H1 (cell line): ENCODE measurements at regions not wholly inside any gene's neighbourhood (a gene's known extent, or its start where the extent isn't known, plus 50 kb on each side); places are given as distances from the start of the nearest gene placed in this dataset.

Source experiments
- CTCF ChIA-PET: fragments of 300-600 bp; sonication (Branson Sonifier 250); formaldehyde crosslinking; loops from one replicate; lab custom pipeline; 2021; ENCODE audit not compliant: partially characterized antibody; lab: Charles Lee
- POLR2A ChIA-PET: fragments of 300-600 bp; sonication (Branson Sonifier 250); formaldehyde crosslinking; loops from one replicate; lab custom pipeline; 2021; ENCODE audit warnings: inconsistent platforms; ENCODE audit not compliant: partially characterized antibody; lab: Charles Lee
- DNase-seq, 2 experiments: peaks; one replicate each; pipeline versions ENCODE4 v3.0.0 to v3.0.0-alpha.2; 2010 to 2022; ENCODE audit warnings: low spot score in 2 of 2, low read depth in 1 of 2, mixed read lengths in 1 of 2
- FAIRE-seq: peaks from 2 replicates; lab custom pipeline; 2011; peaks lifted over from hg19 to GRCh38; lab: Jason Lieb, UNC
- H2AFZ ChIP-seq: 2 replicates; pipeline ENCODE4 v1.8.1; 2012; ENCODE audit warnings: low read length, inconsistent platforms
- H2AK5ac ChIP-seq: 2 replicates; pipeline ENCODE4 v1.6.1; 2013; ENCODE audit warnings: low read depth, low read length
- H2BK120ac ChIP-seq: replicated peaks from 2 replicates; pipeline ENCODE3; 2013; ENCODE audit warnings: low read depth, low read length, inconsistent platforms
- H2BK12ac ChIP-seq: 2 replicates; pipeline ENCODE4 v1.6.1; 2013; ENCODE audit warnings: low read depth, low read length
- H2BK15ac ChIP-seq: 2 replicates; pipeline ENCODE4 v1.6.1; 2013; ENCODE audit warnings: low read length
- H2BK20ac ChIP-seq: 2 replicates; pipeline ENCODE4 v1.6.1; 2013; ENCODE audit warnings: low read length
- H2BK5ac ChIP-seq: 2 replicates; pipeline ENCODE4 v1.6.1; 2013; ENCODE audit warnings: low read depth, low read length
- H3K14ac ChIP-seq: 2 replicates; pipeline ENCODE4 v1.6.1; 2013; ENCODE audit warnings: inconsistent platforms; ENCODE audit not compliant: insufficient read length
- H3K18ac ChIP-seq: 2 replicates; pipeline ENCODE4 v1.6.1; 2013; ENCODE audit warnings: low read length; ENCODE audit errors: extremely low read depth
- H3K23ac ChIP-seq: 2 replicates; pipeline ENCODE4 v1.6.1; 2013; ENCODE audit warnings: inconsistent platforms; ENCODE audit not compliant: insufficient read length
- H3K23me2 ChIP-seq: 2 replicates; pipeline ENCODE4 v1.6.1; 2013; ENCODE audit warnings: low read depth, low read length
- H3K27ac ChIP-seq: 2 replicates; pipeline ENCODE4 v1.6.1; 2011; ENCODE audit warnings: low read depth, low read length, inconsistent platforms
- H3K27me3 ChIP-seq, 4 experiments: replicated peaks in 1 of 4; 1 replicate in 1 of 4; 2 replicates in 3 of 4; pipeline versions ENCODE4 v1.6.1 to v1.8.1; 2011 to 2013; ENCODE audit warnings: low read length in 3 of 4, mild to moderate bottlenecking in 3 of 4, inconsistent platforms in 2 of 4, mixed read lengths in 2 of 4, moderate library complexity in 1 of 4; ENCODE audit not compliant: control insufficient read depth in 3 of 4, insufficient read depth in 3 of 4; ENCODE audit errors: extremely low read depth in 1 of 4
- H3K36me3 ChIP-seq, 4 experiments: 2 replicates each; pipeline versions ENCODE4 v1.6.1 to v1.8.1; 2011 to 2013; ENCODE audit warnings: mild to moderate bottlenecking in 4 of 4, low read length in 3 of 4, moderate library complexity in 2 of 4, control low read depth in 1 of 4, inconsistent platforms in 1 of 4; ENCODE audit not compliant: insufficient read depth in 4 of 4, control insufficient read depth in 2 of 4
- H3K4ac ChIP-seq: replicated peaks from 2 replicates; pipeline ENCODE3; 2013; ENCODE audit warnings: low read length, low read depth, mixed read lengths, inconsistent platforms; ENCODE audit not compliant: insufficient read length
- H3K4me1 ChIP-seq, 4 experiments: replicated peaks in 1 of 4; 1 replicate in 1 of 4; 2 replicates in 3 of 4; pipeline versions ENCODE4 v1.6.1 to v1.8.1; 2011 to 2013; ENCODE audit warnings: low read length in 3 of 4, inconsistent platforms in 2 of 4, mixed read lengths in 1 of 4; ENCODE audit not compliant: insufficient read depth in 4 of 4, control insufficient read depth in 3 of 4
- H3K4me2 ChIP-seq, 2 experiments: 2 replicates each; pipeline versions ENCODE4 v1.6.1 to v1.8.1; 2011 to 2013; ENCODE audit warnings: low read depth in 2 of 2, low read length in 2 of 2, control low read depth in 1 of 2, inconsistent platforms in 1 of 2, mild to moderate bottlenecking in 1 of 2; ENCODE audit not compliant: insufficient read depth in 1 of 2
- H3K4me3 ChIP-seq, 4 experiments: fragments of 200-600, 300-600 bp in 1 of 4; sonication (generic), shearing (Covaris generic), sonication (Bioruptor Twin) in 1 of 4; 2 replicates each; pipeline versions ENCODE4 v1.5.1 to v1.8.1; 2011 to 2016; ENCODE audit warnings: low read length in 4 of 4, low read depth in 3 of 4, control low read depth in 2 of 4, inconsistent platforms in 2 of 4, mild to moderate bottlenecking in 2 of 4, mixed read lengths in 1 of 4, moderate library complexity in 1 of 4; ENCODE audit not compliant: insufficient read depth in 2 of 4; ENCODE audit errors: extremely low read depth in 1 of 4
- H3K56ac ChIP-seq: replicated peaks from 2 replicates; pipeline ENCODE3; 2013; ENCODE audit warnings: low read depth, mild to moderate bottlenecking, mixed read lengths, low read length, inconsistent platforms; ENCODE audit not compliant: insufficient read length
- H3K79me1 ChIP-seq: 2 replicates; pipeline ENCODE4 v1.6.1; 2013; ENCODE audit warnings: low read depth, low read length, control low read depth
- H3K79me2 ChIP-seq, 2 experiments: 2 replicates each; pipeline versions ENCODE4 v1.6.1 to v1.8.1; 2012 to 2013; ENCODE audit warnings: low read length in 2 of 2, mild to moderate bottlenecking in 2 of 2, inconsistent platforms in 1 of 2; ENCODE audit not compliant: insufficient read depth in 2 of 2, control insufficient read depth in 1 of 2
- H3K9ac ChIP-seq, 4 experiments: replicated peaks in 1 of 4; 1 replicate in 1 of 4; 2 replicates in 3 of 4; pipeline versions ENCODE4 v1.6.1 to v1.8.1; 2011 to 2013; ENCODE audit warnings: low read depth in 3 of 4, low read length in 3 of 4, control low read depth in 2 of 4, mild to moderate bottlenecking in 2 of 4, moderate library complexity in 2 of 4, inconsistent platforms in 1 of 4; ENCODE audit errors: extremely low read depth in 1 of 4
- H3K9me3 ChIP-seq, 2 experiments: 2 replicates each; pipeline versions ENCODE4 v1.6.1 to v1.8.1; 2012 to 2013; ENCODE audit warnings: mild to moderate bottlenecking in 2 of 2, moderate library complexity in 2 of 2, control low read depth in 1 of 2, inconsistent platforms in 1 of 2, low read depth in 1 of 2, low read length in 1 of 2, mixed read lengths in 1 of 2; ENCODE audit not compliant: insufficient read depth in 2 of 2
- H4K20me1 ChIP-seq, 2 experiments: replicated peaks in 1 of 2; 2 replicates each; pipeline versions ENCODE3 to v1.8.1; 2011 to 2013; ENCODE audit warnings: inconsistent platforms in 2 of 2, low read length in 2 of 2, mild to moderate bottlenecking in 1 of 2; ENCODE audit not compliant: insufficient read depth in 2 of 2, control insufficient read depth in 1 of 2
- H4K5ac ChIP-seq: 2 replicates; pipeline ENCODE4 v1.6.1; 2013; ENCODE audit warnings: low read length, low read depth, mixed read lengths, inconsistent platforms; ENCODE audit not compliant: insufficient read length
- H4K8ac ChIP-seq: 2 replicates; pipeline ENCODE4 v1.8.0; 2013; ENCODE audit warnings: mild to moderate bottlenecking, moderate library complexity, low read length, inconsistent platforms; ENCODE audit not compliant: insufficient read depth; ENCODE audit errors: extremely low read depth
- H4K91ac ChIP-seq: replicated peaks from 2 replicates; pipeline ENCODE3; 2013; ENCODE audit warnings: low read length, mixed read lengths, inconsistent platforms; ENCODE audit not compliant: insufficient read length
- BACH1 ChIP-seq: IDR thresholded peaks from 2 replicates; pipeline ENCODE4 v1.6.1; 2012; ENCODE audit warnings: low read length, improper control_type of control experiment
- E2F6 ChIP-seq: IDR thresholded peaks from 2 replicates; pipeline ENCODE4 v1.6.1; 2012; ENCODE audit warnings: inconsistent platforms
- TEAD4 ChIP-seq: IDR thresholded peaks from 2 replicates; pipeline ENCODE4 v1.6.1; 2012; ENCODE audit warnings: low read depth, low read length, inconsistent platforms, mixed read lengths
- ZNF274 ChIP-seq: IDR thresholded peaks from 2 replicates; pipeline ENCODE4 v1.7.0; 2012; ENCODE audit warnings: low read length, borderline replicate concordance; ENCODE audit errors: extremely low read depth
- WGBS, 2 experiments: shearing (Covaris generic) in 1 of 2; methylation state at CpG; one replicate each; pipeline versions ENCODE4 v1.1.6 to v1.1.7; 2013 to 2015; ENCODE audit warnings: low lambda C conversion rate in 2 of 2, mixed read lengths in 2 of 2, inconsistent platforms in 1 of 2, low coverage in 1 of 2, missing lambda C conversion rate in 1 of 2; ENCODE audit not compliant: insufficient replicate concordance in 2 of 2, insufficient coverage in 1 of 2, insufficient read length in 1 of 2; ENCODE audit errors: extremely low coverage in 1 of 2, missing lambda C conversion rate in 1 of 2; 5-methylcytosine and 5-hydroxymethylcytosine counted together
- TF ChIP-seq, protein P1 (sequence below): IDR thresholded peaks from 2 replicates; pipeline ENCODE4 v1.6.1; 2012; ENCODE audit warnings: inconsistent platforms

DNA sequence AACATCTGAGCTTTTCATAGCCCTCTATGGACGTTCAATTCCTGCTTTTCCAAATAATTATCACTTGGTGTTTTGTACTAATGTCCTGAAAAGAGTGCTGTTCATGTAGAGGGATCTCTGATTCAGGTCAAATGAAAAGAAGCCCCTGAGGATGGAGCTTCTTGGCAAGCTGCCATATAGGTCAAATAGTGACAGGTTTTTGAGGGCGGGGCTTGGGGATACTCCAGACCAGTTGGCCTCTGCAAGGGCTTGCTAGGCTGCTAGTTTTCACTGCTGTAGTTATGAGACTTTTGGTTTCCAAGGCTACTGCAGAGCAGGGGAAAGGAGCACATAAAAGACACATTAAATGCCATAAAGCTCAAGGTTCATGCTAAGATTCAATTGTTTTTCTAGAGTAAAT, 257.2 kb upstream of the CACNA2D1 start:
- POLR2A ChIA-PET = interaction anchor here (1.9 kb wide), 1 partner anchor 9 kb away, joined by 4 read pairs; no protein-coding TSS in a partner anchor
- H2BK20ac ChIP-seq = no peak overlapping the region
- H3K27me3 ChIP-seq = no peaks in the 10 kb centered on the region
- H3K4me1 ChIP-seq = no peaks in the 10 kb centered on the region
- no peak overlapping the region for H3K18ac ChIP-seq
- no peak overlapping the region for H2BK15ac ChIP-seq
- no peak overlapping the region for H3K14ac ChIP-seq
- no peaks in the 10 kb centered on the region for H3K79me1 ChIP-seq
- CTCF ChIA-PET = interaction anchor here (1.0 to 1.1 kb wide), 3 partner anchors 22 to 76 kb away, joined by 3 read pairs; no protein-coding TSS in a partner anchor
- no peak overlapping the region for H2BK5ac ChIP-seq
- H4K5ac ChIP-seq = no peak overlapping the region
- no peak overlapping the region for H3K27ac ChIP-seq
- DNase-seq = no peak
- TF ChIP-seq TEAD4 (no peak), E2F6 (no peak), ZNF274 (no peak), BACH1 (no peak)
- TF ChIP-seq, protein P1, sequence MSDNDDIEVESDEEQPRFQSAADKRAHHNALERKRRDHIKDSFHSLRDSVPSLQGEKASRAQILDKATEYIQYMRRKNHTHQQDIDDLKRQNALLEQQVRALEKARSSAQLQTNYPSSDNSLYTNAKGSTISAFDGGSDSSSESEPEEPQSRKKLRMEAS = no peak
- no peaks in the 10 kb centered on the region for H3K9me3 ChIP-seq
- no peak overlapping the region for H2AFZ ChIP-seq
- H3K4ac ChIP-seq = no peak overlapping the region
- no peak overlapping the region for H3K4me2 ChIP-seq
- H4K91ac ChIP-seq = no peak overlapping the region
- H4K8ac ChIP-seq = no peak overlapping the region
- no peak overlapping the region for H2AK5ac ChIP-seq
- H4K20me1 ChIP-seq = no peaks in the 10 kb centered on the region
- WGBS, 2 experiments = 77% methylated on average over 2 of the region's 2 CpGs; no CpG with 5 or more reads in 1 of the 2 experiments
- no peak overlapping the region for H2BK120ac ChIP-seq
- no peaks in the 10 kb centered on the region for H3K79me2 ChIP-seq
- H3K9ac ChIP-seq = no peak overlapping the region
- no peaks in the 10 kb centered on the region for H3K36me3 ChIP-seq
- no peak overlapping the region for H3K23ac ChIP-seq
- H3K23me2 ChIP-seq = no peaks in the 10 kb centered on the region; the same call in 1 of the 2 replicates
- H3K4me3 ChIP-seq = no peak overlapping the region
- H3K56ac ChIP-seq = no peak overlapping the region
- no peak overlapping the region for H2BK12ac ChIP-seq
- no peak for FAIRE-seq
